GM12878 (cell line): ENCODE measurements at regions not wholly inside any gene's neighbourhood (a gene's known extent, or its start where the extent isn't known, plus 50 kb on each side); places are given as distances from the start of the nearest gene placed in this dataset.

Source experiments
- ATAC-seq: fragments of 200-7000 bp; cut with Tn5 transposase; 3 replicates; pipeline ENCODE4 v1.9.1; 2020; ENCODE audit warnings: mild to moderate bottlenecking, moderate library complexity
- BruUV-seq: library from RNA; stranded (reverse); fragments of 400-500 nt; replicated peaks from 2 replicates; lab custom pipeline; 2021; lab: Mats Ljungman, UMichigan
- CTCF ChIA-PET: fragments of 300-600 bp; sonication (Branson Sonifier 250); formaldehyde crosslinking; extraction: SDS; loops from one replicate; lab custom pipeline; 2021; ENCODE audit warnings: inconsistent platforms; lab: Yijun Ruan, JAX
- POLR2A ChIA-PET: fragments of 350-600 bp; formaldehyde crosslinking; extraction: SDS; loops from one replicate; lab custom pipeline; 2021; ENCODE audit warnings: inconsistent platforms; lab: Charles Lee
- RAD21 ChIA-PET: fragments of 300-600 bp; sonication (Branson Sonifier 250); formaldehyde crosslinking; loops from one replicate; lab custom pipeline; 2023; ENCODE audit warnings: antibody characterized with exemption; ENCODE audit not compliant: unreplicated experiment; lab: Charles Lee
- SMC1A ChIA-PET: fragments of 300-600 bp; sonication (Branson Sonifier 250); formaldehyde crosslinking; loops from one replicate; lab custom pipeline; 2023; ENCODE audit not compliant: unreplicated experiment, uncharacterized antibody; lab: Charles Lee
- DNase-seq: peaks from one replicate; pipeline ENCODE4 v3.0.0-alpha.2; 2011; ENCODE audit warnings: low read depth, low spot score
- FAIRE-seq: peaks from 3 replicates; lab custom pipeline; 2011; peaks lifted over from hg19 to GRCh38; lab: Jason Lieb, UNC
- H2AFZ ChIP-seq: 2 replicates; pipeline ENCODE4 v1.6.0; 2011; ENCODE audit warnings: low read depth, low read length, control low read depth; ENCODE audit not compliant: control insufficient read depth
- H3K27ac ChIP-seq: 2 replicates; pipeline ENCODE4 v1.5.1; 2011; ENCODE audit warnings: control low read depth; ENCODE audit not compliant: control insufficient read depth, insufficient read depth
- H3K27me3 ChIP-seq, 2 experiments: replicated peaks in 1 of 2; 2 replicates each; pipeline versions ENCODE4 v1.6.0 to v1.6.1; 2011; ENCODE audit warnings: low read length in 1 of 2; ENCODE audit not compliant: control insufficient read depth in 2 of 2, insufficient read depth in 2 of 2
- H3K36me3 ChIP-seq, 2 experiments: 2 replicates each; pipeline ENCODE4 v1.5.1; 2011; ENCODE audit warnings: low read length in 1 of 2; ENCODE audit not compliant: control insufficient read depth in 2 of 2, insufficient read depth in 2 of 2
- H3K4me1 ChIP-seq: 2 replicates; pipeline ENCODE4 v1.6.1; 2011; ENCODE audit warnings: mild to moderate bottlenecking, low read length, moderate library complexity, mixed read lengths; ENCODE audit not compliant: control insufficient read depth, insufficient read depth
- H3K4me2 ChIP-seq: 2 replicates; pipeline ENCODE4 v1.6.0; 2011; ENCODE audit warnings: control low read depth; ENCODE audit not compliant: control insufficient read depth, insufficient read depth
- H3K4me3 ChIP-seq: fragments of 200-600 bp; sonication (generic); 2 replicates; pipeline ENCODE4 v1.5.1; 2016
- H3K79me2 ChIP-seq: 2 replicates; pipeline ENCODE4 v1.6.0; 2011; ENCODE audit warnings: low read length; ENCODE audit not compliant: control insufficient read depth, insufficient read depth
- H3K9ac ChIP-seq: 2 replicates; pipeline ENCODE4 v1.8.0; 2011; ENCODE audit warnings: low read length, control low read depth, mixed read lengths; ENCODE audit not compliant: control insufficient read depth, insufficient read depth
- H3K9me3 ChIP-seq: replicated peaks from 3 replicates; pipeline ENCODE4 v1.5.1; 2011; ENCODE audit warnings: mild to moderate bottlenecking, low read length; ENCODE audit not compliant: control insufficient read depth, insufficient read depth
- H4K20me1 ChIP-seq: 2 replicates; pipeline ENCODE4 v1.6.0; 2011; ENCODE audit not compliant: control insufficient read depth, insufficient read depth
- CEBPB ChIP-seq, 2 experiments: fragments of 150-350 bp in 1 of 2; IDR thresholded peaks; 2 replicates each; pipeline ENCODE4 v1.6.1; 2012 to 2014; ENCODE audit warnings: low read depth in 2 of 2, low read length in 2 of 2, borderline replicate concordance in 1 of 2, inconsistent platforms in 1 of 2
- ESRRA ChIP-seq: IDR thresholded peaks from 2 replicates; pipeline ENCODE4 v1.6.1; 2012; ENCODE audit warnings: mild to moderate bottlenecking, low read length, improper control_type of control experiment
- HDAC6 ChIP-seq: fragments of 200-600 bp; sonication (generic); IDR thresholded peaks from one replicate; pipeline ENCODE4 v1.8.0; 2017; ENCODE audit warnings: antibody characterized with exemption; ENCODE audit not compliant: unreplicated experiment
- MXI1 ChIP-seq: fragments of 150-350 bp; IDR thresholded peaks from 2 replicates; pipeline ENCODE4 v1.6.1; 2011; ENCODE audit warnings: low read depth, mild to moderate bottlenecking, inconsistent platforms, low read length, improper control_type of control experiment
- NR2C1 ChIP-seq: fragments of 450-650 bp; IDR thresholded peaks from 2 replicates; pipeline ENCODE4 v1.6.1; 2017; ENCODE audit warnings: antibody characterized with exemption, mild to moderate bottlenecking, moderate library complexity
- PAX5 ChIP-seq: IDR thresholded peaks from 2 replicates; pipeline ENCODE4 v1.6.1; 2011; ENCODE audit warnings: low read depth, low read length, borderline replicate concordance
- SUZ12 ChIP-seq: fragments of 200-600 bp; sonication (generic); IDR thresholded peaks from one replicate; pipeline ENCODE4 v1.6.1; 2018; ENCODE audit warnings: antibody characterized with exemption, mild to moderate bottlenecking; ENCODE audit not compliant: unreplicated experiment
- ZBED1 ChIP-seq: IDR thresholded peaks from 2 replicates; pipeline ENCODE4 v1.6.1; 2016; ENCODE audit warnings: borderline replicate concordance
- ZBTB4 ChIP-seq: fragments of 450-650 bp; formaldehyde crosslinking; IDR thresholded peaks from 2 replicates; pipeline ENCODE4 v1.4.0; 2022; ENCODE audit warnings: mild to moderate bottlenecking, moderate library complexity
- ZNF622 ChIP-seq: fragments of 450-650 bp; IDR thresholded peaks from 2 replicates; pipeline ENCODE4 v1.6.1; 2017; ENCODE audit warnings: mild to moderate bottlenecking, inconsistent platforms
- WGBS: methylation state at CpG from one replicate; pipeline ENCODE4 v1.1.6; 2016; ENCODE audit warnings: low lambda C conversion rate; ENCODE audit not compliant: insufficient replicate concordance, insufficient coverage; ENCODE audit errors: missing lambda C conversion rate; 5-methylcytosine and 5-hydroxymethylcytosine counted together
- in situ Hi-C: fragments of 300-500 bp; cut with MboI; formaldehyde crosslinking; loops from 9 replicates; pipeline ENCODE4 v1.14.3; 2018; ENCODE audit warnings: mixed read lengths
- intact Hi-C: fragments of 100-400 bp; cut with micrococcal nuclease; formaldehyde crosslinking; loops from one replicate; pipeline ENCODE4 v1.14.2; 2022; ENCODE audit not compliant: unreplicated experiment
- TF ChIP-seq, protein P1 (sequence below): fragments of 450-650 bp; IDR thresholded peaks from 2 replicates; pipeline ENCODE4 v1.6.1; 2018; ENCODE audit warnings: mild to moderate bottlenecking, low read depth, moderate library complexity; ENCODE audit not compliant: partially characterized antibody
- TF ChIP-seq, protein P2 (sequence below): fragments of 450-650 bp; IDR thresholded peaks from 2 replicates; pipeline ENCODE4 v1.6.1; 2017; ENCODE audit warnings: low read depth, mild to moderate bottlenecking, moderate library complexity

GRCh38 chr6:167676666-167677421 is 149.9 kb upstream of the AFDN start (continued):
- no peak for TF ChIP-seq MXI1
- TF ChIP-seq, protein P1, sequence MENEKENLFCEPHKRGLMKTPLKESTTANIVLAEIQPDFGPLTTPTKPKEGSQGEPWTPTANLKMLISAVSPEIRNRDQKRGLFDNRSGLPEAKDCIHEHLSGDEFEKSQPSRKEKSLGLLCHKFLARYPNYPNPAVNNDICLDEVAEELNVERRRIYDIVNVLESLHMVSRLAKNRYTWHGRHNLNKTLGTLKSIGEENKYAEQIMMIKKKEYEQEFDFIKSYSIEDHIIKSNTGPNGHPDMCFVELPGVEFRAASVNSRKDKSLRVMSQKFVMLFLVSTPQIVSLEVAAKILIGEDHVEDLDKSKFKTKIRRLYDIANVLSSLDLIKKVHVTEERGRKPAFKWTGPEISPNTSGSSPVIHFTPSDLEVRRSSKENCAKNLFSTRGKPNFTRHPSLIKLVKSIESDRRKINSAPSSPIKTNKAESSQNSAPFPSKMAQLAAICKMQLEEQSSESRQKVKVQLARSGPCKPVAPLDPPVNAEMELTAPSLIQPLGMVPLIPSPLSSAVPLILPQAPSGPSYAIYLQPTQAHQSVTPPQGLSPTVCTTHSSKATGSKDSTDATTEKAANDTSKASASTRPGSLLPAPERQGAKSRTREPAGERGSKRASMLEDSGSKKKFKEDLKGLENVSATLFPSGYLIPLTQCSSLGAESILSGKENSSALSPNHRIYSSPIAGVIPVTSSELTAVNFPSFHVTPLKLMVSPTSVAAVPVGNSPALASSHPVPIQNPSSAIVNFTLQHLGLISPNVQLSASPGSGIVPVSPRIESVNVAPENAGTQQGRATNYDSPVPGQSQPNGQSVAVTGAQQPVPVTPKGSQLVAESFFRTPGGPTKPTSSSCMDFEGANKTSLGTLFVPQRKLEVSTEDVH, result no peak
- TF ChIP-seq NR2C1, result no peak
- TF ChIP-seq ZBED1, result no peak

DNA sequence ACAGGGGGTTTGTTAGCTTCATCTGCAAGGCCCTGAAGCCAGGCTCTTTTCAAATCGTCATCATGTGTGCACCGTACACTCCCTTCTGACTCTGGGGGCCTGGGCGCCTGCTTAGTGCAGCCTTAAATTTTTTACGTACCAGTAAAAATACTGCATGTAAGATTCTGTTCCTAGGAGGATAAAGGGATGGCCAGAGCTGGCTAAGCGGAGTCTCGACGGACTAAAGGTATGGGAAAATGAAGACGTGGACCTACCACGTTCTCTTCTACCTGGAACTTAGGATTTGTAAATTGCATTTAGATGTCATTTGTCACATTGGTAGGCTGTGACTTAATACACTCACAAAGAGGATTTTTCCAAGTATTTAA is 149.3 kb upstream of the AFDN start:
- SMC1A ChIA-PET, result no interaction called here
- POLR2A ChIA-PET, result no interaction called here
- H3K9ac ChIP-seq, result no peak overlapping the region
- H3K27me3 ChIP-seq, result peaks cover 4 to 16% of the 10 kb centered on the region in 2 experiments; a peak in 3 of 4 replicates
- H3K36me3 ChIP-seq, result no peaks in the 10 kb centered on the region
- WGBS, result 37% methylated on average over 9 of the region's 9 CpGs
- in situ Hi-C loops (no loop called here), intact Hi-C loops (no loop called here)
- H3K4me1 ChIP-seq, result no peaks in the 10 kb centered on the region
- no peaks in the 10 kb centered on the region for H3K79me2 ChIP-seq
- H4K20me1 ChIP-seq, result no peaks in the 10 kb centered on the region; the same call in 1 of the 2 replicates
- RAD21 ChIA-PET, result no interaction called here
- H3K9me3 ChIP-seq, result no peaks in the 10 kb centered on the region; the same call in 2 of the 3 replicates
- H3K4me3 ChIP-seq, result no peak overlapping the region
- H3K4me2 ChIP-seq, result no peak overlapping the region
- H3K27ac ChIP-seq, result no peak overlapping the region
- CTCF ChIA-PET, result no interaction called here
- TF ChIP-seq SUZ12 (no peak), CEBPB (IDR thresholded peaks at IDR 0.05; ENCODE audit: borderline replicate concordance in 1 of 2, low read depth in 2 of 2, low read length in 2 of 2) (no peak), ESRRA (no peak), ZBTB4 (no peak), PAX5 (no peak), ZNF622 (no peak), HDAC6 (no peak)
- TF ChIP-seq, protein P2, sequence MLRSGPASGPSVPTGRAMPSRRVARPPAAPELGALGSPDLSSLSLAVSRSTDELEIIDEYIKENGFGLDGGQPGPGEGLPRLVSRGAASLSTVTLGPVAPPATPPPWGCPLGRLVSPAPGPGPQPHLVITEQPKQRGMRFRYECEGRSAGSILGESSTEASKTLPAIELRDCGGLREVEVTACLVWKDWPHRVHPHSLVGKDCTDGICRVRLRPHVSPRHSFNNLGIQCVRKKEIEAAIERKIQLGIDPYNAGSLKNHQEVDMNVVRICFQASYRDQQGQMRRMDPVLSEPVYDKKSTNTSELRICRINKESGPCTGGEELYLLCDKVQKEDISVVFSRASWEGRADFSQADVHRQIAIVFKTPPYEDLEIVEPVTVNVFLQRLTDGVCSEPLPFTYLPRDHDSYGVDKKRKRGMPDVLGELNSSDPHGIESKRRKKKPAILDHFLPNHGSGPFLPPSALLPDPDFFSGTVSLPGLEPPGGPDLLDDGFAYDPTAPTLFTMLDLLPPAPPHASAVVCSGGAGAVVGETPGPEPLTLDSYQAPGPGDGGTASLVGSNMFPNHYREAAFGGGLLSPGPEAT, result no peak
- DNase-seq (no peak), FAIRE-seq (no peak), ATAC-seq (no peak)
- no peak overlapping the region for H2AFZ ChIP-seq
- no TSS peak for BruUV-seq
